ENCODE measurements at regions not wholly inside any gene's neighbourhood (a gene's known extent, or its start where the extent isn't known, plus 50 kb on each side); places are given as distances from the start of the nearest gene placed in this dataset.

- Histone ChIP-seq H3K9me3 (no peaks in the 10 kb centered on the region), H3K4me1 (no peaks in the 10 kb centered on the region), H3K27me3 (ENCODE audit: insufficient read depth in 3 of 3, low read length in 2 of 3) (no peaks in the 10 kb centered on the region), H3K36me3 (ENCODE audit: insufficient read depth in 1 of 2, low read depth in 1 of 2) (no peaks in the 10 kb centered on the region), H3K4me3 (no peak overlapping the region), H3K27ac (no peak overlapping the region)
- TF ChIP-seq, protein P1, sequence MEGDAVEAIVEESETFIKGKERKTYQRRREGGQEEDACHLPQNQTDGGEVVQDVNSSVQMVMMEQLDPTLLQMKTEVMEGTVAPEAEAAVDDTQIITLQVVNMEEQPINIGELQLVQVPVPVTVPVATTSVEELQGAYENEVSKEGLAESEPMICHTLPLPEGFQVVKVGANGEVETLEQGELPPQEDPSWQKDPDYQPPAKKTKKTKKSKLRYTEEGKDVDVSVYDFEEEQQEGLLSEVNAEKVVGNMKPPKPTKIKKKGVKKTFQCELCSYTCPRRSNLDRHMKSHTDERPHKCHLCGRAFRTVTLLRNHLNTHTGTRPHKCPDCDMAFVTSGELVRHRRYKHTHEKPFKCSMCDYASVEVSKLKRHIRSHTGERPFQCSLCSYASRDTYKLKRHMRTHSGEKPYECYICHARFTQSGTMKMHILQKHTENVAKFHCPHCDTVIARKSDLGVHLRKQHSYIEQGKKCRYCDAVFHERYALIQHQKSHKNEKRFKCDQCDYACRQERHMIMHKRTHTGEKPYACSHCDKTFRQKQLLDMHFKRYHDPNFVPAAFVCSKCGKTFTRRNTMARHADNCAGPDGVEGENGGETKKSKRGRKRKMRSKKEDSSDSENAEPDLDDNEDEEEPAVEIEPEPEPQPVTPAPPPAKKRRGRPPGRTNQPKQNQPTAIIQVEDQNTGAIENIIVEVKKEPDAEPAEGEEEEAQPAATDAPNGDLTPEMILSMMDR (IDR thresholded peaks at IDR 0.05): no peak
- no peak for ATAC-seq
- intact Hi-C loops (cut with DNase I): no loop called here
- 47 to 73% (median 72%) methylated on average over 4 of the region's 4 CpGs for WGBS, 3 donors
- no peak for DNase-seq
These were observed 244.0 kb downstream of the BUB3 start for GRCh38 chr10:123398180-123398591.

- no peak for DNase-seq
- no peak overlapping the region for H3K27ac ChIP-seq
- H3K9me3 ChIP-seq: no peaks in the 10 kb centered on the region
- H3K36me3 ChIP-seq (ENCODE audit: insufficient read depth in 1 of 2, low read depth in 1 of 2): no peaks in the 10 kb centered on the region
- no peaks in the 10 kb centered on the region for H3K4me1 ChIP-seq
- intact Hi-C loops (cut with DNase I): no loop called here
- ATAC-seq: no peak
- H3K27me3 ChIP-seq (ENCODE audit: insufficient read depth in 3 of 3, low read length in 2 of 3): no peaks in the 10 kb centered on the region
- TF ChIP-seq, protein P1 (IDR thresholded peaks at IDR 0.05): no peak
- no peak overlapping the region for H3K4me3 ChIP-seq
These were observed 244.6 kb downstream of the BUB3 start for GRCh38 chr10:123398756-123399155.

- TF ChIP-seq, protein P1 (IDR thresholded peaks at IDR 0.05): no peak
- Histone ChIP-seq H3K27ac (no peak overlapping the region), H3K36me3 (ENCODE audit: insufficient read depth in 1 of 2, low read depth in 1 of 2) (no peaks in the 10 kb centered on the region), H3K4me3 (no peak overlapping the region), H3K4me1 (no peaks in the 10 kb centered on the region), H3K27me3 (ENCODE audit: insufficient read depth in 3 of 3, low read length in 2 of 3) (no peaks in the 10 kb centered on the region), H3K9me3 (no peaks in the 10 kb centered on the region)
- ATAC-seq (no peak), DNase-seq (no peak)
- WGBS, 3 donors: 84 to 91% (median 85%) methylated on average over 12 of the region's 12 CpGs
- intact Hi-C loops (cut with DNase I): no loop called here
These were observed 245.2 kb downstream of the BUB3 start for GRCh38 chr10:123399276-123399839.

GRCh38 chr10:123402021-123402420 is 247.8 kb downstream of the BUB3 start:
- intact Hi-C loops (cut with DNase I): no loop called here

More at GRCh38 chr10:123402021-123402420, 247.8 kb downstream of the BUB3 start:
- DNase-seq: no peak
- Histone ChIP-seq H3K27ac (no peak overlapping the region), H3K27me3 (ENCODE audit: insufficient read depth in 3 of 3, low read length in 2 of 3) (peaks cover 0 to 3% (median 1%) of the 10 kb centered on the region in 3 donors), H3K36me3 (ENCODE audit: insufficient read depth in 1 of 2, low read depth in 1 of 2) (no peaks in the 10 kb centered on the region), H3K4me3 (no peak overlapping the region), H3K4me1 (no peaks in the 10 kb centered on the region), H3K9me3 (no peaks in the 10 kb centered on the region)
- WGBS, 3 donors: 55 to 74% (median 72%) methylated on average over 3 of the region's 3 CpGs
- no peak for ATAC-seq
- TF ChIP-seq, protein P1 (IDR thresholded peaks at IDR 0.05): no peak
